WERI-Rb-1 (cell line): ENCODE measurements at regions not wholly inside any gene's neighbourhood (a gene's known extent, or its start where the extent isn't known, plus 50 kb on each side); places are given as distances from the start of the nearest gene placed in this dataset.

ENCODE experiments used
- DNase-seq: peaks from one replicate; pipeline ENCODE4 v3.0.0-alpha.2; 2020
- H3K27ac ChIP-seq: fragments of 250-450 bp; sonication (Bioruptor Pico); 2 replicates; pipeline ENCODE4 v1.5.1; 2020; ENCODE audit warnings: mild to moderate bottlenecking, moderate library complexity
- H3K27me3 ChIP-seq: fragments of 250-450 bp; sonication (Bioruptor Pico); 2 replicates; pipeline ENCODE4 v1.5.1; 2021; ENCODE audit warnings: mild to moderate bottlenecking, low read depth, moderate library complexity; ENCODE audit not compliant: insufficient read depth, severe bottlenecking
- H3K36me3 ChIP-seq: fragments of 250-450 bp; sonication (Bioruptor Pico); 2 replicates; pipeline ENCODE4 v1.5.1; 2020; ENCODE audit warnings: mild to moderate bottlenecking, moderate library complexity
- H3K4me3 ChIP-seq: 2 replicates; pipeline ENCODE4 v1.5.1; 2011; ENCODE audit warnings: low read depth, mild to moderate bottlenecking, control low read depth, low read length
- H3K9me3 ChIP-seq: fragments of 250-450 bp; sonication (Bioruptor Pico); 2 replicates; pipeline ENCODE4 v1.5.1; 2021; ENCODE audit warnings: mild to moderate bottlenecking, moderate library complexity; ENCODE audit not compliant: severe bottlenecking
- TF ChIP-seq, protein P1 (sequence below): IDR thresholded peaks from 2 replicates; pipeline ENCODE4 v1.5.1; 2011; ENCODE audit warnings: low read depth, mild to moderate bottlenecking, control low read depth, inconsistent platforms, low read length

DNA sequence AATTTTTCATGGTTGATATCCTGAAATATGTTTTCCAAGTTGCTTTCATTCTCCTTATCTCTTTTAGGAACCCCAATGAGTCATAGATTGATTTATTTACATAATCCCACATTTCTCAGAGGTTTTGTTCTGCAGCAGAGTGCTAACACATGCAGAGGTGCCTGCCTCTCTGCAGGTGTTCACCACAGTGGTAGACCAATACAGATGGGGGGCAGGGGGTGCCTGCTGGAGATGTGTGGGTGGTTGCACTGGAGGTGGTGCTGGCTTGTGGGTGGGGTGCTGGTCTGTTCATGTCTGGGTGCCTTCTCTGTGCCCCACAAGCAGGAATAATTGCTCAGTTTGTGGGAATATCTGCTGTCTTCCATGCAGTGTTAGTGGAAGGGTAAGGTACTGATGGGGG lies 131.1 kb downstream of the JRKL start:
- Histone ChIP-seq H3K9me3 (no peaks in the 10 kb centered on the region), H3K27ac (no peak overlapping the region), H3K27me3 (no peaks in the 10 kb centered on the region), H3K4me3 (no peak overlapping the region), H3K36me3 (no peaks in the 10 kb centered on the region)
- TF ChIP-seq, protein P1, sequence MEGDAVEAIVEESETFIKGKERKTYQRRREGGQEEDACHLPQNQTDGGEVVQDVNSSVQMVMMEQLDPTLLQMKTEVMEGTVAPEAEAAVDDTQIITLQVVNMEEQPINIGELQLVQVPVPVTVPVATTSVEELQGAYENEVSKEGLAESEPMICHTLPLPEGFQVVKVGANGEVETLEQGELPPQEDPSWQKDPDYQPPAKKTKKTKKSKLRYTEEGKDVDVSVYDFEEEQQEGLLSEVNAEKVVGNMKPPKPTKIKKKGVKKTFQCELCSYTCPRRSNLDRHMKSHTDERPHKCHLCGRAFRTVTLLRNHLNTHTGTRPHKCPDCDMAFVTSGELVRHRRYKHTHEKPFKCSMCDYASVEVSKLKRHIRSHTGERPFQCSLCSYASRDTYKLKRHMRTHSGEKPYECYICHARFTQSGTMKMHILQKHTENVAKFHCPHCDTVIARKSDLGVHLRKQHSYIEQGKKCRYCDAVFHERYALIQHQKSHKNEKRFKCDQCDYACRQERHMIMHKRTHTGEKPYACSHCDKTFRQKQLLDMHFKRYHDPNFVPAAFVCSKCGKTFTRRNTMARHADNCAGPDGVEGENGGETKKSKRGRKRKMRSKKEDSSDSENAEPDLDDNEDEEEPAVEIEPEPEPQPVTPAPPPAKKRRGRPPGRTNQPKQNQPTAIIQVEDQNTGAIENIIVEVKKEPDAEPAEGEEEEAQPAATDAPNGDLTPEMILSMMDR = no peak
- no peak for DNase-seq

DNA sequence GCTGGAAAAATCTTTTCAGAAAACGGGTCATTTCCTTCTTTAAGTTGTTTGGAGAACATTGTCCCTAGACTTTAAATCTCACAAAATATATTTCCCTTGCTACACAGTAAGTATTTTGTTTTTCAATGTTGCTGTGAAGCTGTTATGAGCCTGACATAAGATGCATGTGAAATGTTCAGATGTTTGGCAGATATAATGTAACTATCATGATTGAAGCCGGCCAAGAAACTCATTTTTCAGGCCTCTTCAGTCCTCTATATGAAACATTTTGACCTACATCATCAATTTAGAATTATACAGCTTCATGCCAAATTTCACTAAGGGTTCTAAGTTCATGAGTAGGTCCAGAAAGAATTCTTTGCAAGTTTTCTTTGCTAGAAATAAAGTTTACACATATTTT lies 133.8 kb downstream of the JRKL start:
- no peak overlapping the region for H3K27ac ChIP-seq
- H3K4me3 ChIP-seq = no peak overlapping the region
- TF ChIP-seq, protein P1 = no peak
- no peaks in the 10 kb centered on the region for H3K36me3 ChIP-seq
- no peak for DNase-seq
- H3K9me3 ChIP-seq = no peaks in the 10 kb centered on the region
- H3K27me3 ChIP-seq = no peaks in the 10 kb centered on the region

DNA sequence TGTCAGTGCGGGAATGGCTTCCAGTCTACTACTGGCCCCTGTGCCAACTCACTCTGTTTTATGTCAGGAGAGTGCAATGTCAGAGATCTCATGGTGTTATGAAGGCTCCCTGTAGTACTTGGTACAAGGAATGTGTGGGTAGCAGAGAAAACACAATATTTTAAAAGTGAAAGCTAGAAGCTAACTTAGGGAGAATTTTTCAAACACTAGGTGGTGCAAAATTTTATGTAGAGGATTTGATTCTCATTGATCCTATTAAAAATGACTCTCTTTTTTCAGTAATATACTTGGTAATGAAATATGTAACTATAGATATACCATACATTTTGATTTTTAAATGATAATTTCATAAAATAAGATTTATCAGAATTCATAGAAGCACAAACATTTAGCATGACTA lies 134.7 kb downstream of the JRKL start:
- Histone ChIP-seq H3K4me3 (no peak overlapping the region), H3K27ac (no peak overlapping the region), H3K36me3 (no peaks in the 10 kb centered on the region), H3K9me3 (peaks cover 3% of the 10 kb centered on the region), H3K27me3 (no peaks in the 10 kb centered on the region)
- no peak for DNase-seq
- TF ChIP-seq, protein P1 = no peak

DNA sequence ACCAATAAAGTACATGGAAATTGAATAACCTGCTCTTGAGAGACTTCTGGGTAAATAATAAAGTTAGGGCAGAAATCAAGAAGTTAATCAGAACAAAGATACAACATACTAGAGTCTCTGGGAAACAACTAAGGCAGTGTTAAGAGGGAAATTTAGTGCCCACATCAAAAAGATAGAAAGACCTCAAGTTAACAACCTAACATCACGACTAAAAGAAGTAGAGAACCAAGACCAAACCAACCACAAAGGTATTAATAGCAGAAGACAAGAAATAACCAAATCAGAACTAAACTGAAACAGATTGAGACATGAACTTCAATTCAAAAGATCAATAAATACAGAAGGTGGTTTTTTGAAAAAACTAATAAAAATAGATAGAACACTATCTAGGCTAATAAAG lies 140.7 kb downstream of the JRKL start:
- H3K27me3 ChIP-seq = no peaks in the 10 kb centered on the region
- no peak overlapping the region for H3K27ac ChIP-seq
- no peaks in the 10 kb centered on the region for H3K36me3 ChIP-seq
- no peak overlapping the region for H3K4me3 ChIP-seq
- TF ChIP-seq, protein P1 = no peak
- DNase-seq = no peak
- peaks cover 3% of the 10 kb centered on the region for H3K9me3 ChIP-seq

DNA sequence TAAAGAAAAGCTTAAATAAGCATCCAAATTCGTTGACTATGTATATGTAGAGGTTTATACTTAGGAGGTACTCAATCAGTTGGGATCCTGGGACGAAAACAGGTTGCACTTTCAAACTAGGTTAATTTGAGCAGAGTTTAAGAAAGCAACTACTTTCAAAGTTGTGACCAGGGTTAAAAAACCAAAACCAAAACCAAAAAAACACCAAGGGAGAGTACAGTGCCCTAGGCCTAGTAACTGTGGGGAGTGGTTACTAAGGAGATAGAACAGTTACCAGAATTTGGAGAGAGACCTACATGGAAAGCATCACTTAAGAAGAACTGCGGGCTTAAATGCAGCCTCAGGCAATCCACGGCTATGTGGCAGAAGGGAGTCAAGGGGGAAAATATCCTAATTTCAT lies 148.3 kb downstream of the JRKL start:
- Histone ChIP-seq H3K36me3 (no peaks in the 10 kb centered on the region), H3K9me3 (no peaks in the 10 kb centered on the region), H3K4me3 (no peak overlapping the region), H3K27me3 (no peaks in the 10 kb centered on the region), H3K27ac (no peak overlapping the region)
- TF ChIP-seq, protein P1 = no peak
- DNase-seq = no peak

DNA sequence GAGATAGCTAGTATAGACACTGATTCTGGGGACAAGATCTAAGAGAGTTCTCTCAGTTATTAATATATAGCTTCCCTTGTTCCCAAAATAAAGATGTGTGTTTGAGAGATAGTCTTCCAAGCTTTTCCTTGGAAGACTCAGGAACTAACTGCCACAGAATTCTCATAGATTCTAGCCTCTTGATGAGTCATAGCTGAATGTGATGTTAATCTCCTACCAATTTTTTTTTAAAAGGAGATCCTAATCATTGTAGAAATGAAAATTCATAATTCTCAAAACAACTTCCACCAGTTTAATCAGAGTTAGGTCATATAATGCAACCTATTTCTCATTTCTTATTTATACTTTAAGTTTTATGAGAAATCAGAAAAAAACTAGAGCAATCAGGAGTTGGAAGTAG lies 148.8 kb downstream of the JRKL start:
- Histone ChIP-seq H3K9me3 (no peaks in the 10 kb centered on the region), H3K36me3 (no peaks in the 10 kb centered on the region), H3K27me3 (no peaks in the 10 kb centered on the region), H3K4me3 (no peak overlapping the region), H3K27ac (no peak overlapping the region)
- no peak for DNase-seq
- TF ChIP-seq, protein P1 = no peak
